Activated CD4-positive, alpha-beta T cell treated with anti-CD3 and anti-CD28 coated beads, Interleukin-2, amount 10 ng/mL, durations not matched to agents 24 days and 14 days (primary cell): ENCODE measurements at regions not wholly inside any gene's neighbourhood (a gene's known extent, or its start where the extent isn't known, plus 50 kb on each side); places are given as distances from the start of the nearest gene placed in this dataset.

Source experiments
- DNase-seq: peaks from one replicate; pipeline ENCODE4 v3.0.0; 2022
- H3K27ac Mint-ChIP-seq: one replicate; pipeline ENCODE4 v1.8.0; 2022; ENCODE audit warnings: mild to moderate bottlenecking, mixed read lengths
- H3K27me3 Mint-ChIP-seq: one replicate; pipeline ENCODE4 v1.8.0; 2022; ENCODE audit warnings: mixed read lengths
- H3K36me3 Mint-ChIP-seq: one replicate; pipeline ENCODE4 v1.8.0; 2022; ENCODE audit warnings: low read depth, mild to moderate bottlenecking, mixed read lengths
- H3K4me1 Mint-ChIP-seq: one replicate; pipeline ENCODE4 v1.8.0; 2021; ENCODE audit warnings: mixed read lengths
- H3K4me3 Mint-ChIP-seq: one replicate; pipeline ENCODE4 v1.8.0; 2022; ENCODE audit warnings: mild to moderate bottlenecking, moderate library complexity, mixed read lengths
- H3K9me3 Mint-ChIP-seq: one replicate; pipeline ENCODE4 v1.8.0; 2021; ENCODE audit warnings: mixed read lengths
- intact Hi-C: fragments of 100-400 bp; cut with micrococcal nuclease; formaldehyde crosslinking; loops from one replicate; pipeline ENCODE4 v1.15.1; 2023

GRCh38 chr11:76280882-76281557, 74.7 kb upstream of the WNT11 start:
- H3K27ac Mint-ChIP-seq: no peak overlapping the region
- H3K36me3 Mint-ChIP-seq: no peaks in the 10 kb centered on the region
- H3K4me1 Mint-ChIP-seq: no peaks in the 10 kb centered on the region
- DNase-seq: no peak
- no peaks in the 10 kb centered on the region for H3K27me3 Mint-ChIP-seq
- H3K4me3 Mint-ChIP-seq: no peak overlapping the region
- intact Hi-C loops: no loop called here
- no peaks in the 10 kb centered on the region for H3K9me3 Mint-ChIP-seq

GRCh38 chr11:76280151-76280881, 74.0 kb upstream of the WNT11 start:
- no peaks in the 10 kb centered on the region for H3K4me1 Mint-ChIP-seq
- no peak overlapping the region for H3K27ac Mint-ChIP-seq
- no peaks in the 10 kb centered on the region for H3K27me3 Mint-ChIP-seq
- intact Hi-C loops: no loop called here
- no peaks in the 10 kb centered on the region for H3K9me3 Mint-ChIP-seq
- H3K36me3 Mint-ChIP-seq: no peaks in the 10 kb centered on the region
- no peak for DNase-seq
- no peak overlapping the region for H3K4me3 Mint-ChIP-seq

DNA sequence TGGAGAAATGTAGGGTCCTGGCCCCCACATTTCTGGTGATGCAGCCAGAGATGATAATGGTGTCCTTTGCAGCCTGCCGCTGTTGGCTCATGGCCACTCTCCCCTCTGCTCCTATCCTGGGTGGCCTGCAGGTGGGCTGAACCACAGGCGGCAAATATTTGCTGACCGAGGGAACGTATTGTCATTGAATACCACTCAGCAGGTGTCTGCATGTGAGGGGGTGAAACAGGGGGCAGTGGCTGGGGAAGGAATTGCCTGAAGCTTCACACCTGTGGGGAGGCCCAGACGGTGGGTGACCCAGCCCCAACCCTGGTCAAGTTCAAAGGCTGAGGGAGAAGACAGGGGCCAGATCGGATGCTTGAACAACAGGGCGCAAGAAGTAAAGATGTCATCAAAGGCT, 73.3 kb upstream of the WNT11 start:
- Mint-ChIP-seq H3K27ac (no peak overlapping the region), H3K36me3 (no peaks in the 10 kb centered on the region), H3K4me3 (no peak overlapping the region), H3K27me3 (no peaks in the 10 kb centered on the region), H3K9me3 (no peaks in the 10 kb centered on the region), H3K4me1 (no peaks in the 10 kb centered on the region)
- DNase-seq: no peak
- intact Hi-C loops: no loop called here

- intact Hi-C loops: no loop called here
- no peaks in the 10 kb centered on the region for H3K36me3 Mint-ChIP-seq
- no peaks in the 10 kb centered on the region for H3K27me3 Mint-ChIP-seq
- no peaks in the 10 kb centered on the region for H3K9me3 Mint-ChIP-seq
- no peak overlapping the region for H3K27ac Mint-ChIP-seq
- H3K4me1 Mint-ChIP-seq: no peaks in the 10 kb centered on the region
- H3K4me3 Mint-ChIP-seq: no peak overlapping the region
- DNase-seq: no peak
These were observed 72.7 kb upstream of the WNT11 start for GRCh38 chr11:76279038-76279437.

- Mint-ChIP-seq H3K9me3 (no peaks in the 10 kb centered on the region), H3K4me3 (no peak overlapping the region), H3K36me3 (no peaks in the 10 kb centered on the region), H3K4me1 (no peaks in the 10 kb centered on the region), H3K27ac (no peak overlapping the region), H3K27me3 (no peaks in the 10 kb centered on the region)
- intact Hi-C loops: no loop called here
- DNase-seq: no peak
These were observed 72.2 kb upstream of the WNT11 start for GRCh38 chr11:76278526-76278925.

DNA sequence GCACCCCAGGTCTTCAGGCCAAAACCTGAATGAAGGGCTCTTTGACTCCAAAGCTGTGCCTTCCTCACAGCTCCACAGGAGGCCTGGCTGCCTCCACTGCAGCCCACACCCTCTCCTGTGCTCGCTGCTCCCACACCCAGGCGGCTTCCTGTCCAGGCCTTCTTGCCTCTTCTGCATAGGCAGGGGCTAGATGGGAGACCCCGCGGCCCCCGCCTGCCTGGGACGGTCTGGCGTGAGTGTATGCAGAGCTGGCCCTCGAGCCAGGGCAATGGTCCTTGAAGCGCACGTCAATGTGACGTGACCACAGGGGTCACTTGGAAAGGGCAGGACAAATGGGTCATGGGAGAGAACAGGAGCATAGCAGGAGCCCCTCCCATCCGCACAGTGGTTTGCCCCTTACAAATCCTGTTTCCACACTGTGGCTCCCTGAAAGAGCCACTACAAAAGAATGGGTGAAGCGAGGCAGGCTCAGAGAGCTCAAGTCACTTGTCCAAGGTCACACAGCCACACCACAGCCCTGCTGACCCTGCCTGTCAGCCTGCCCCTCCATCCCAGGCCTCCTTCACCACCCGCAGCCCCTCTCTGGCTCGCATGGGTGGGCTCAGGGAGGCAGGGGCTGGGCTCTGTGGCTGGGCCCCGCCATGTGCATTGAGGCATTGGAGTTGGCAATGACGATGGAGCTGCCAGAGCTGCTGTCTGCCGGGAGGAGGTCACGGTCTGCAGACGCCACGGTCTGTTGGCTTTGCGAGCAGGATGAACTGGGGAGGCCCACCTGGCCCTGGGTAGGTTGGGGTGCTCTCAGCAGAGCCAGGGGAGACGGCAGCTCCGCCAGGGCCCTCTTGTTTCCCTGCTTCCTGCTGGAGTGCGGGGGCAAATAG, 71.2 kb upstream of the WNT11 start:
- H3K27me3 Mint-ChIP-seq: no peaks in the 10 kb centered on the region
- H3K27ac Mint-ChIP-seq: no peak overlapping the region
- intact Hi-C loops: no loop called here
- no peaks in the 10 kb centered on the region for H3K9me3 Mint-ChIP-seq
- no peak overlapping the region for H3K4me3 Mint-ChIP-seq
- H3K36me3 Mint-ChIP-seq: no peaks in the 10 kb centered on the region
- no peak for DNase-seq
- no peaks in the 10 kb centered on the region for H3K4me1 Mint-ChIP-seq

- Mint-ChIP-seq H3K27ac (no peak overlapping the region), H3K36me3 (no peaks in the 10 kb centered on the region), H3K4me1 (no peaks in the 10 kb centered on the region), H3K27me3 (no peaks in the 10 kb centered on the region), H3K9me3 (no peaks in the 10 kb centered on the region), H3K4me3 (no peak overlapping the region)
- DNase-seq: no peak
- intact Hi-C loops: no loop called here
These were observed 70.5 kb upstream of the WNT11 start for GRCh38 chr11:76276781-76277155.

DNA sequence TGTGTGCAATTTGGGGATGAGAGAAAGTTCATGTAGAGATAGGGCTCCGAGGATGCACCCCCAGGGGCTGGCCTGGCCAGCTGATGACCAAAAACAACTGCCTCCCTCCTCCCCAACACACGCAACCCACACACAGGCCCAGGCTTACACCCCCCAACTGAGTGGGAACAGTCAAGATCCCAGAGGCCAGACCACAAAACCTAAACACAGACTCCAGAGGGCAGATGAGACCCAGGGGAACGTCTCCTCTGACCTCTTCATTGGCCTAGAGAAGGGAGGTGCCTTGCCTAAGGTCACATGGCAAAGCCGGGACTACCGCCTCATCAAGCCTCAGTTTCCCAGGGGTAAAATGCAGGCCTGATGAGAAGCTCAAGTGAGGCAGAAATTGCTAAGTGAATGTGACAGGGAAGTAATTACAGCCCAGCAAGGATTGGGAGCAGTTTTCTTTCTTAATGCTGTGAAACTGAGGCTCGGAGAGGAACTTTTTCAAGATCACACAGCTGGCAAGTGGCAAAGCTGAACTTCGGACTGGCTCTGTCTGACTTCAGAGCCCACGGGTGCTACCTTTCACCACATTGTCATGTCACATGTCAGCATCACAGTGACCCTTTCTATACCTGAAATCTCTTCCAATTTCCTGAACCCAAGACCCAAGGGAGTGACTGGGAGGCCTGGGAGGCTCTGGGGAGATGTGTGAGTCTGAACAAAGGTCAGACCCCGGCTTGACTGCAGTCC, 69.9 kb upstream of the WNT11 start:
- no peaks in the 10 kb centered on the region for H3K9me3 Mint-ChIP-seq
- H3K36me3 Mint-ChIP-seq: no peaks in the 10 kb centered on the region
- DNase-seq: no peak
- H3K4me3 Mint-ChIP-seq: no peak overlapping the region
- H3K27me3 Mint-ChIP-seq: no peaks in the 10 kb centered on the region
- no peaks in the 10 kb centered on the region for H3K4me1 Mint-ChIP-seq
- no peak overlapping the region for H3K27ac Mint-ChIP-seq
- intact Hi-C loops: no loop called here

- H3K4me1 Mint-ChIP-seq: no peaks in the 10 kb centered on the region
- no peak overlapping the region for H3K27ac Mint-ChIP-seq
- H3K9me3 Mint-ChIP-seq: no peaks in the 10 kb centered on the region
- no peaks in the 10 kb centered on the region for H3K36me3 Mint-ChIP-seq
- H3K4me3 Mint-ChIP-seq: no peak overlapping the region
- intact Hi-C loops: no loop called here
- no peak for DNase-seq
- H3K27me3 Mint-ChIP-seq: no peaks in the 10 kb centered on the region
These were observed 69.1 kb upstream of the WNT11 start for GRCh38 chr11:76275446-76275845.

- Mint-ChIP-seq H3K4me3 (no peak overlapping the region), H3K4me1 (no peaks in the 10 kb centered on the region), H3K27me3 (peaks cover 3% of the 10 kb centered on the region), H3K9me3 (peaks cover 5% of the 10 kb centered on the region), H3K36me3 (no peaks in the 10 kb centered on the region), H3K27ac (no peak overlapping the region)
- DNase-seq: no peak
- intact Hi-C loops: no loop called here
These were observed 64.8 kb upstream of the WNT11 start for GRCh38 chr11:76271068-76271467.

- peaks cover 3% of the 10 kb centered on the region for H3K27me3 Mint-ChIP-seq
- intact Hi-C loops: no loop called here
- no peaks in the 10 kb centered on the region for H3K4me1 Mint-ChIP-seq
- H3K36me3 Mint-ChIP-seq: no peaks in the 10 kb centered on the region
- H3K4me3 Mint-ChIP-seq: no peak overlapping the region
- H3K27ac Mint-ChIP-seq: no peak overlapping the region
- peaks cover 5% of the 10 kb centered on the region for H3K9me3 Mint-ChIP-seq
- DNase-seq: no peak
These were observed 64.1 kb upstream of the WNT11 start for GRCh38 chr11:76270389-76270788.

DNA sequence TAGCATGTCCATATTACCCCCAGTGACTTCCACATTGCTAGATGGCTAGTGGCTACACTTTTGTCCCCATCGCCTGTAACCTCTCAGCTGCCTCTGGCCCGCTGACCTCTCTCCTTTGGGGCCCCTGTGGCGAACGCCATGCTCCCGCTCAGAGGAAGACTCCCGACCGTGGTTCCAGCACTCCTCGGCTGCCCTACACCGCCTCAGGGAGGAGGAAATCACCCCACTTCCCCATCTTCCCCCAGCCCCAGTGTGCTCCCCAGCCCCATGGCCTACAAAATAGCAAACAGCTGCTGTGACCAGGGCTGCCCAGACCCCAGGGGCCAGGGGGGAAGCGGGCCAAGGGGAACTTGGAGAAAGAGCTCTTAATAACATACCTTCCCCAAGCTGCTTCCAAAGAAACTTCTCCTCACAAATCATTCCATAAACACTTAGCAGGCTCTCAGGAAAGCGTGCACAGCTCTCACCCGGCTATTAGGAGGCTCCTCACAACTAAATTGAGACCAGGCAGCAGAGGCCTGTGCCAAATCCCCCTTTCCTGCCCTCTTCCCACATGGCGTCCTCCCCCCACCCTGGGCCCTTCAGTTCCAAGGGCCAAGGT, 63.5 kb upstream of the WNT11 start:
- Mint-ChIP-seq H3K36me3 (no peaks in the 10 kb centered on the region), H3K27ac (no peak overlapping the region), H3K4me3 (no peak overlapping the region), H3K4me1 (no peaks in the 10 kb centered on the region), H3K9me3 (peaks cover 5% of the 10 kb centered on the region), H3K27me3 (peaks cover 3% of the 10 kb centered on the region)
- intact Hi-C loops: no loop called here
- no peak for DNase-seq

GRCh38 chr11:76269247-76269646, 62.9 kb upstream of the WNT11 start:
- peaks cover 5% of the 10 kb centered on the region for H3K9me3 Mint-ChIP-seq
- H3K4me1 Mint-ChIP-seq: no peaks in the 10 kb centered on the region
- DNase-seq: no peak
- H3K4me3 Mint-ChIP-seq: no peak overlapping the region
- H3K36me3 Mint-ChIP-seq: no peaks in the 10 kb centered on the region
- no peak overlapping the region for H3K27ac Mint-ChIP-seq
- intact Hi-C loops: no loop called here
- H3K27me3 Mint-ChIP-seq: peaks cover 3% of the 10 kb centered on the region
